GM21390 (cell line): ENCODE measurements at regions not wholly inside any gene's neighbourhood (a gene's known extent, or its start where the extent isn't known, plus 50 kb on each side); places are given as distances from the start of the nearest gene placed in this dataset.

Source experiments
- ATAC-seq: cut with Tn5 transposase; IDR thresholded peaks from one replicate; pipeline ENCODE4 v1.9.1; 2021; ENCODE audit not compliant: unreplicated experiment

GRCh38 chr6:93083337-93084230 lies 335.8 kb downstream of the EPHA7 start:
- ATAC-seq = no peak

DNA sequence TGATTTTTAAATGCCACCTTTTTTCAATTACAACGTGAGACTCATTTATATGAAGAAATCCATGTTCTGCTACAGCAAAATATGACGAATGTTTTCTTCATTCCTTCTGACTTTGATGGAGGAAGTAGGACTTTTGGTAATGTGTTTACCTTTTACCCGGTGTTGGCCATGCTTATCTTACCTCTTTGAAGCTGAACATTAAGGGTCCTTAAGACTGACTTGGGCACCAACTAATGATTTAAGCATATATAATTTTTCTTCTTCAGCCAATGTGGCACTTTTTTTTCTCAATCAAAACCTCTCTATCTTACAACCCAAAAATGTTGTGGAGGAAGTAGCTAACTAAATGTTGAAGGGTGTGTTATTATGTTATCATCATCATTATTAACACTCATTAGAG lies 337.5 kb downstream of the EPHA7 start:
- no peak for ATAC-seq

DNA sequence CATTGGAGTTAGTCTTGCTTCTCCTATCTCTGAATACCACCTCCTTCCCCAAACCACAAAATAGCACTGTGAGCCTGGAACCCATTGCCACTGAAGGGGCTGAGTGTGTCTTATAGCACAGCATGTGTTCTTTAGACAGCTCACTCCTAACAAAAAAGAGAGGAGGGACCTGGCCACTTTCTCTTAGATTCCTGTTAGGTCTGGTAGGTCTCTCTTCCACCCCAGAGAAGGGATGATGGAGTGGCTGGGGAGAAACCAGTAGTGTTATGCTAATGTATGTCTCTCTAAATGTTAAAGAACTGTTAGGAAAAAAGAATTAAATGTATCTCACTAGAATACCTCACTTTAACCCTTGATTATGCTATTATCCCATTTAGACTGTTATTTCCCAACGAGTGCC lies 340.3 kb downstream of the EPHA7 start:
- no peak for ATAC-seq

- no peak for ATAC-seq
Observed at GRCh38 chr6:93073811-93074210, 345.5 kb downstream of the EPHA7 start.

- ATAC-seq = no peak
Observed at GRCh38 chr6:93069856-93070255, 349.5 kb downstream of the EPHA7 start.

DNA sequence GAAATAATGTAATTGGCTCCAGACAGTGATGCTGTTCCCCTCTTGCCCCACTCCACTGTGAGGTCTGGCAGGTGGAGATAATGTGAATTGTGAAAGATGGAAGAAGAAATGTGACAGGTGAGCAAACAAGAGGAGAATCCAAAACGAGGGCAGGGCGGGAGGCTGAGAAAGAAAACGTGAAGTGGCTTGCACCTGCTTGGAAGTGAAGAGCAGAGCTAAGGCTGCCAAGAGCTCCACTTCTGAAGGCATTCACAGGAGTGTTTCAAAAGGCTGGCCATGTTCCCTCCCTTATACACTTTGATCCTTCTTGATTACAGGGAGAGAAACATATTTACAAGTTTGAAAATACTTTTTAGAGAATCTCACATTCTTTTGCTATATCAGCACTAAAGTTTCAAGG lies 359.4 kb downstream of the EPHA7 start:
- ATAC-seq = no peak

- no peak for ATAC-seq
Observed at GRCh38 chr6:93057584-93057983, 361.8 kb downstream of the EPHA7 start.

DNA sequence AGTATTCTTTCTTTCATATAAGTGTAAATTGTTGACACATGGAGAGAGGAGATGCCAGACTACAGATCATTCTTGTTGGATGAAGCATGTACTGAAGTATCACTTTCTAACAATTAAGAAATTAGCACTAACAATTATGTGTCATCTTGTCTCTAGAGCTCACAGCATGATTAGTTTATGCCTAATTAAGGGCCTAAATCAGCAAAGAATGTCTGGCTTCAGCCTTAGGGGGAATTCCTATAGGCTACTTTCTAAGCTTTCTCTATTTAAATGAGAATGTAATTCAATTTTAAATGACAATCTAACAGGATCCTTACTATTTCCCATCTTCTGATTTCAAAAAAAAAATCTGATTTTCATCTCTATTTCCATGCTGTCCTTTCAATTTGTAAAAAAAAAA lies 371.0 kb downstream of the EPHA7 start:
- ATAC-seq = no peak

DNA sequence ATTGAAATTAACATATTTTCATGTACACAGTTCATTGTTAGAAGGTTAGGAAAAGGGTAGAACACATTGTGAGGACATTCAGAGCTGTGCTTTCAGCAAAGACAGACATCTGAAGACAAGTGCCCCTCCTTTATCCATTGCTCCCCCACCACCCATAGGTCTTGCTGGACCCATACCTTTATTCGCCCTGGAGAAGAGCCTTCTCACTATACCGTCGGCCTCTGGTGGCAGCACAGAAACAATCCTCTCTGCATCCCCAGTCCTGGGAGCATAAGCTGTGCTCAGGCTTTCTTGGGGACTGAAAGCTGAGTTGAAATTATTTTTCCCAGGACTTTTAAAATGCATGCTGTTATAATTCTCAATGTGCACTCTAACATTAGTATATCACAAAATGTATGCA lies 372.3 kb downstream of the EPHA7 start:
- no peak for ATAC-seq

GRCh38 chr6:93045156-93045555 lies 374.2 kb downstream of the EPHA7 start:
- ATAC-seq = no peak

DNA sequence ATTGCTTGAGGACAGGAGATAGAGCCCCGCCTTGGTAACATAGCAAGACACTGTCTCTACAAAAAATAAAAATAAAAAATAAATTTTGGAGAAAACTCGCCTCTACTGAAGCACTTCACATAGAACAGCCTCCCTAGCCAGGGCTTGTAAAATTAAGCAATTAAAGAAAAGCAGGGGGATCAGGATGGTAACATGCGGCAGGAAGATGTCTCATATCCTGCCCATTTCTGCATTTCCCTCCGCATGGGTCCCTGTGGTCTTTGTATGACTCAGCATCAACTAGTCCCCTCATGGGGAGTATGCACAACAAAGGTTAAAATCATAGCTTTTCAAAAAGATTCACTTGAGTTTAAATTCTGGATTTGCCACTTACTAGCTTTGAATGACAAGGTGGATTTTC lies 379.0 kb downstream of the EPHA7 start:
- no peak for ATAC-seq

GRCh38 chr6:93036835-93037234 lies 382.5 kb downstream of the EPHA7 start:
- no peak for ATAC-seq

GRCh38 chr6:93035756-93036155 lies 383.6 kb downstream of the EPHA7 start:
- no peak for ATAC-seq

DNA sequence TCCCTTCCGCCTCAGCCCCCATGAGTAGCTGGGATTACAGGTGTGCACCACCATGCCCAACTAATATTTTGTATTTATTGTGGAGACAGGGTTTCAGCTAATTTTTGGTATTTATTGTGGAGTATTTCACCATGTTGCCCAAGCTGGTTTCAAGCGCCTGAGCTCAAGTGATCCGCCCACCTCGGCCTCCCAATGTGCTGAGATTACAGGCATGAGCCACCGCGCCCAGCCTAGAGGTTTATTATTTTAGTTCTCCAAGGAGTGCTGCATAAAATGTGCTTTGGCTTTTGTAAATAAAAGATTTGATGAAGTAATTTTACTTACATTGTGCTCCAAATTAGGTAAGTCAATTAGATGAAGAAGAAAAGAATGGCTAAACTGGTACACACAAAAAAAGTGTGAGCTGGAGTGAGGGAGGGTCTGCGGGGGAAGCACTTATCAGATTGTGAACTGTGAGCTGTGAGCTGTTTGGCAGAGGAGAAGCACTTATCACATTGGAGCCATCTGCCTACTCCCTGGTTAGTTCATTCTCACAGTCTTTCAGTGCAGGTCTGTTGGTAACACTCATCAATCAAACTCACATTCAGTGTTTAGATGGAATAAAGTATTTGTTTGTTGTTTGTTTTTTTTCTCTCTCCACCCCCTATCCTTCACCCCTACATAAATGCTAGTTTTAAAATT lies 398.0 kb downstream of the EPHA7 start:
- ATAC-seq = no peak

DNA sequence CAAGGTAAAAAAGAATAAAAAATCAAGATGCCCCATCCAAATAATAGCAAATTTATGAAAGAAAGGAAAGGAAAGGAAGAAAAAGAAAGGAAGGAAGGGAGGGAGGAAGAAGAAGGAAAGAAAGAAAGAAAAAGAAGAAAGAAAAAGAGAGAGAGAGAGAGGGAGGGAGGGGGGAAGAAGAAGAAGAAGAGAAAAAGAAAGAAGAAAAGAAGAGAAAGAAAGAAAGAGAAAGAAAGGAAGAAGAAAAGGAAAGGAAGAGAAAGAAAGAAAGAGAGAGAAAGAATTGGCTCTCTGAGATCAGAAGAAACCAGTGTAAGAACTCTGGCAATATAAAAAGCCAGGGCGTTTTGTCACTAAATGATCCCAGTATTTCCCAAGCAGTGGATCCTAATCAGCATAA lies 401.7 kb downstream of the EPHA7 start:
- ATAC-seq = no peak

DNA sequence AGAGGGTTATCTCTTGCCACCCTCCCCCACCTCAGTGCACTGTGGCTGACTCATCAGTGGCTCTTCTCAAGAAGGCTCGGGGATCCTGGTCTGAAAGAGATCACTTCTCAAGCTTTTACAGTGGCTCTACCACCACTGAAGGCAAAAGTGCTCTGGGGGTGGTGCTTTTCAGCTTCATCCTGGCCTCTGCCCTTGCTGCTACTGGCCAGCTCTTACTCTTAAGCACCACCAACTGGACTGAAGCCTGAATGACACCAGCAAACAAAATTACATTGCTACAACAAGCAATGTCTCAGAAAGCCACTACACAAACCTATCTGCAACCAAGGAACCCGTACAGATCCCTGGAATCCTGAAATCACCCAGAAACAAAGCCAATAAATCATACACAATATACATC lies 402.1 kb downstream of the EPHA7 start:
- ATAC-seq = no peak

DNA sequence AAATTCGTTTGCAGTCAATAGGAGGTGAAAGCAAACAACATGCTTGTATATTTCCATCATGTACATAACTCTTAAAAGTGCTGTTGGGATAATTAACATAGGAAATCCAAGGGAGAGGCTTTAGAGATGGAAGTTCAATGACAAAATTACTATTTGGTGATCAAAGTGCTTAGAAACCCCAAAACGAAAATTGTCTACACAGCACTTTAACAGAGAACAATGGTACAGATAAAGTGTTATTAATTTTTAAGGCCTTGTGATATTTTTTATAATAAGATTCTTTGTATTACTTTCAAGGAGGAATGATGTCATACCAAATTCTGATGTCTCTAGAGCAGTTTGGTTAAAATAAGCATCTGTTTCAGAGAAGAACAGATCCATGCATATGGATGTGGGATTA lies 406.3 kb downstream of the EPHA7 start:
- ATAC-seq = no peak

- no peak for ATAC-seq
Observed at GRCh38 chr6:93008375-93008774, 411.0 kb downstream of the EPHA7 start.

DNA sequence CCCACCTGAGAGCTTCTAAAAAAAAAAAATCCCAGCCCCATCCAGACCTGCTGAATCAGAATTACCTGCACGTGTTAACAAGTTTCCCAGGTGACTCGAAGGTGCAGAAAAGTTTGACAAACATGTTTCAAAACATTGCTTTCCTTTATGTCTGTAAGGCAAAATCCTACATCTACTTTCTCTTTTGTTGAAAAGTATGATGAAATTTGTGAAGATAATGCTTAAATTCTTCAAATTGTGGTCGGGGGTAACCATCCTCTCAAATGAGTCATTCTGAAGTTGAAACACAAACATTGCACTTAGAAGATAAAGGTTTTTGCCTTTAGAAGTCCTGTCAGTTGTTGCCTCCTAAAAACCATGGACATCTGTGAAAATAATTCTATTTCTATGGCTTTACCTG lies 429.7 kb downstream of the EPHA7 start:
- no peak for ATAC-seq

GRCh38 chr6:92979281-92979680 lies 440.1 kb downstream of the EPHA7 start:
- ATAC-seq = no peak

GRCh38 chr6:92977018-92977417 lies 442.3 kb downstream of the EPHA7 start:
- ATAC-seq = no peak

GRCh38 chr6:92967362-92967761 lies 452.0 kb downstream of the EPHA7 start:
- no peak for ATAC-seq

DNA sequence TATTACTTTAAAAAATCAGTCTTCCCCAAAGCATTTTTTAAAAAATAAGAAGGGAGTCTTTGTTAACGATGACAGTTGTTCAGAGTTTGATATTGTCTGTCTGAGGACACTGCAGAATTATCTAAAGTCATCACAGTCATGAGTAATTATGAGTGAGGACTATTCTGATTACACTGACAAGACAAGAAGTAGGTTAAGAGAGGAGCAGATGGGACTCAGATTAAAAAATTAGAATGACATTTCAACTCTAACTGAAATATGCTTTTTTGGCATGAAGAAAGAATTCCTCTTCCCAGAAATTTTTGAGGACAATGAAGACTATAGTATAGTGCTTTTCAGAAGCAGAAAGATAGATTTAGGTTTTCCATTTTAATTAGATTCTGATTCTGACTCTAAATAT lies 456.5 kb downstream of the EPHA7 start:
- ATAC-seq = no peak
